ENCODE measurements at regions not wholly inside any gene's neighbourhood (a gene's known extent, or its start where the extent isn't known, plus 50 kb on each side); places are given as distances from the start of the nearest gene placed in this dataset.

- H3K4me2 ChIP-seq (ENCODE audit: low read length) = no peak overlapping the region
- no peaks in the 10 kb centered on the region for H3K9me2 ChIP-seq (ENCODE audit: insufficient read depth, low read length)
- BruUV-seq (replicated peaks) = no TSS peak
- POLR2A ChIA-PET = interaction anchor here (1.2 kb wide), 1 partner anchor 16 kb away, joined by 3 read pairs; no protein-coding TSS in a partner anchor
- no peak overlapping the region for H2AFZ ChIP-seq (ENCODE audit: low read length)
- H3K4me3 ChIP-seq (ENCODE audit: low read depth, low read length, poor library complexity, severe bottlenecking) = no peak overlapping the region
- no peak overlapping the region for H3K27ac ChIP-seq (ENCODE audit: low read depth, low read length, poor library complexity, severe bottlenecking)
- no peaks in the 10 kb centered on the region for H3K36me3 ChIP-seq (ENCODE audit: insufficient read depth, low read length)
- no peaks in the 10 kb centered on the region for H3K9me3 ChIP-seq (ENCODE audit: low read length)
- no peaks in the 10 kb centered on the region for H3K79me2 ChIP-seq (ENCODE audit: insufficient read depth, low read depth, low read length)
- intact Hi-C loops (cut with micrococcal nuclease; ENCODE audit: unreplicated experiment) = no loop called here
- CTCF ChIA-PET (ENCODE audit: unreplicated experiment) = no interaction called here
- H4K20me1 ChIP-seq (ENCODE audit: insufficient read depth, low read length) = no peaks in the 10 kb centered on the region
- no peak for DNase-seq (ENCODE audit: low spot score)
- H3K4me1 ChIP-seq (ENCODE audit: insufficient read depth, low read length, poor library complexity, severe bottlenecking) = no peaks in the 10 kb centered on the region
- no peak for TF ChIP-seq EZH2phosphoT487 (IDR thresholded peaks at IDR 0.05; ENCODE audit: borderline replicate concordance, low read depth, low read length)
- no peak for TF ChIP-seq CTCF (conservative IDR thresholded peaks at IDR 0.05; ENCODE audit: low read length)
Measured at GRCh38 chr3:76405196-76405595, 619.8 kb upstream of the ZNF717 start.

GRCh38 chr3:76410762-76411281 lies 625.5 kb upstream of the ZNF717 start:
- no peak overlapping the region for H2AFZ ChIP-seq (ENCODE audit: low read length)
- H3K27ac ChIP-seq (ENCODE audit: low read depth, low read length, poor library complexity, severe bottlenecking) = no peak overlapping the region
- no peak for DNase-seq (ENCODE audit: low spot score)
- no TSS peak for BruUV-seq (replicated peaks)
- H3K36me3 ChIP-seq (ENCODE audit: insufficient read depth, low read length) = no peaks in the 10 kb centered on the region
- no peaks in the 10 kb centered on the region for H3K9me3 ChIP-seq (ENCODE audit: low read length)
- no peaks in the 10 kb centered on the region for H4K20me1 ChIP-seq (ENCODE audit: insufficient read depth, low read length)
- H3K4me1 ChIP-seq (ENCODE audit: insufficient read depth, low read length, poor library complexity, severe bottlenecking) = no peaks in the 10 kb centered on the region
- no peak overlapping the region for H3K4me2 ChIP-seq (ENCODE audit: low read length)
- CTCF ChIA-PET (ENCODE audit: unreplicated experiment) = no interaction called here
- H3K4me3 ChIP-seq (ENCODE audit: low read depth, low read length, poor library complexity, severe bottlenecking) = no peak overlapping the region
- H3K79me2 ChIP-seq (ENCODE audit: insufficient read depth, low read depth, low read length) = no peaks in the 10 kb centered on the region
- H3K9me2 ChIP-seq (ENCODE audit: insufficient read depth, low read length) = no peaks in the 10 kb centered on the region
- TF ChIP-seq EZH2phosphoT487 (IDR thresholded peaks at IDR 0.05; ENCODE audit: borderline replicate concordance, low read depth, low read length) = no peak
- no peak for TF ChIP-seq CTCF (conservative IDR thresholded peaks at IDR 0.05; ENCODE audit: low read length)
- POLR2A ChIA-PET = interaction anchor here (0.7 kb wide), 1 partner anchor 34 kb away, joined by 3 read pairs; no protein-coding TSS in a partner anchor
- intact Hi-C loops (cut with micrococcal nuclease; ENCODE audit: unreplicated experiment) = no loop called here

GRCh38 chr3:76415384-76415783 lies 624.5 kb upstream of the ROBO2 start:
- TF ChIP-seq CTCF (conservative IDR thresholded peaks at IDR 0.05; ENCODE audit: low read length) (no peak), EZH2phosphoT487 (IDR thresholded peaks at IDR 0.05; ENCODE audit: borderline replicate concordance, low read depth, low read length) (no peak)
- POLR2A ChIA-PET = no interaction called here
- H3K4me2 ChIP-seq (ENCODE audit: low read length) = no peak overlapping the region
- no peaks in the 10 kb centered on the region for H3K4me1 ChIP-seq (ENCODE audit: insufficient read depth, low read length, poor library complexity, severe bottlenecking)
- no peaks in the 10 kb centered on the region for H4K20me1 ChIP-seq (ENCODE audit: insufficient read depth, low read length)
- no TSS peak for BruUV-seq (replicated peaks)
- H3K9me3 ChIP-seq (ENCODE audit: low read length) = no peaks in the 10 kb centered on the region
- no peaks in the 10 kb centered on the region for H3K79me2 ChIP-seq (ENCODE audit: insufficient read depth, low read depth, low read length)
- CTCF ChIA-PET (ENCODE audit: unreplicated experiment) = no interaction called here
- H3K36me3 ChIP-seq (ENCODE audit: insufficient read depth, low read length) = no peaks in the 10 kb centered on the region
- no peaks in the 10 kb centered on the region for H3K9me2 ChIP-seq (ENCODE audit: insufficient read depth, low read length)
- no peak overlapping the region for H2AFZ ChIP-seq (ENCODE audit: low read length)
- no peak for DNase-seq (ENCODE audit: low spot score)
- H3K27ac ChIP-seq (ENCODE audit: low read depth, low read length, poor library complexity, severe bottlenecking) = no peak overlapping the region
- no peak overlapping the region for H3K4me3 ChIP-seq (ENCODE audit: low read depth, low read length, poor library complexity, severe bottlenecking)
- intact Hi-C loops (cut with micrococcal nuclease; ENCODE audit: unreplicated experiment) = no loop called here
